H1 (cell line): ENCODE measurements at regions not wholly inside any gene's neighbourhood (a gene's known extent, or its start where the extent isn't known, plus 50 kb on each side); places are given as distances from the start of the nearest gene placed in this dataset.

ENCODE experiments used
- BACH1 ChIP-seq: IDR thresholded peaks from 2 replicates; pipeline ENCODE4 v1.6.1; 2012; ENCODE audit warnings: low read length, improper control_type of control experiment
- RBBP5 ChIP-seq: IDR thresholded peaks from 2 replicates; pipeline ENCODE4 v1.7.1; 2012; ENCODE audit warnings: low read depth, mild to moderate bottlenecking, inconsistent platforms, low read length, moderate library complexity, borderline replicate concordance
- TAF7 ChIP-seq: optimal IDR thresholded peaks from 2 replicates; pipeline ENCODE3; 2011; ENCODE audit warnings: low read depth, mild to moderate bottlenecking, inconsistent platforms, low read length, moderate library complexity, borderline replicate concordance
- TF ChIP-seq, protein P1 (sequence below), 3 experiments: IDR thresholded peaks; 1 replicate in 2 of 3; 2 replicates in 1 of 3; pipeline versions ENCODE4 v1.5.1 to v1.6.1; 2011; ENCODE audit warnings: low read length in 3 of 3, mild to moderate bottlenecking in 3 of 3, inconsistent platforms in 2 of 3, low read depth in 1 of 3, moderate library complexity in 1 of 3; ENCODE audit not compliant: insufficient read depth in 1 of 3; ENCODE audit errors: control extremely low read depth in 1 of 3

DNA sequence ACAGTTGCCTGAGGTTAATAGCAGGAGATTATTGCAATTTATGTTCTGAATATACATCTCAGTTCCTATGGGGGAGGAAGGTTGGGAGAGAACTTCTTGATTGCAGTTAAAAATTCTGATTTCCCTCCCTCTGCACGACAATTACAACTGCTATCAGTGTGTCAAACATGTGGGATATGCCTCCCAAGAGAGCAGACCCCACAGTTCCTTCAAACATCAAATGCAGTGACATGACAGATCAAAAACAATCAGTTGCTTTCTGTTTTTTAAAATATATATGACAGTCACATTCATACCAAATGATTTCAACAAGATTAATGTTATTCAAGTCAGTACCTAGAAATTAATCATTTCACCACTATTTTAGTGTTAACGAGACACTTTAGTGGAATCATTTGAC is 639.0 kb downstream of the EDEM1 start (continued):
- no peak for TF ChIP-seq BACH1
- TF ChIP-seq, protein P1, sequence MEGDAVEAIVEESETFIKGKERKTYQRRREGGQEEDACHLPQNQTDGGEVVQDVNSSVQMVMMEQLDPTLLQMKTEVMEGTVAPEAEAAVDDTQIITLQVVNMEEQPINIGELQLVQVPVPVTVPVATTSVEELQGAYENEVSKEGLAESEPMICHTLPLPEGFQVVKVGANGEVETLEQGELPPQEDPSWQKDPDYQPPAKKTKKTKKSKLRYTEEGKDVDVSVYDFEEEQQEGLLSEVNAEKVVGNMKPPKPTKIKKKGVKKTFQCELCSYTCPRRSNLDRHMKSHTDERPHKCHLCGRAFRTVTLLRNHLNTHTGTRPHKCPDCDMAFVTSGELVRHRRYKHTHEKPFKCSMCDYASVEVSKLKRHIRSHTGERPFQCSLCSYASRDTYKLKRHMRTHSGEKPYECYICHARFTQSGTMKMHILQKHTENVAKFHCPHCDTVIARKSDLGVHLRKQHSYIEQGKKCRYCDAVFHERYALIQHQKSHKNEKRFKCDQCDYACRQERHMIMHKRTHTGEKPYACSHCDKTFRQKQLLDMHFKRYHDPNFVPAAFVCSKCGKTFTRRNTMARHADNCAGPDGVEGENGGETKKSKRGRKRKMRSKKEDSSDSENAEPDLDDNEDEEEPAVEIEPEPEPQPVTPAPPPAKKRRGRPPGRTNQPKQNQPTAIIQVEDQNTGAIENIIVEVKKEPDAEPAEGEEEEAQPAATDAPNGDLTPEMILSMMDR (IDR thresholded peaks at IDR 0.05; ENCODE audit: control extremely low read depth in 1 of 3, insufficient read depth in 1 of 3, low read depth in 1 of 3, low read length in 3 of 3) = no peak
- TF ChIP-seq TAF7 = no peak
- TF ChIP-seq RBBP5 = no peak
